Pancreas (tissue), 10 donors: ENCODE measurements at regions not wholly inside any gene's neighbourhood (a gene's known extent, or its start where the extent isn't known, plus 50 kb on each side); places are given as distances from the start of the nearest gene placed in this dataset.
A peak's percentile ranks its signal among the peaks of the same experiment; 100 is the strongest.
"Not testable (repeated sequence)": the region's sequence is repeated elsewhere in the genome, so short reads cannot be mapped to it uniquely, and the experiment has no call there.

Experiments used
- ATAC-seq, 4 donors: fragments of 200-7000 bp; cut with Tn5 transposase; one replicate each; pipeline versions ENCODE4 v1.8.0 to v1.9.1; 2020; ENCODE audit warnings: mild to moderate bottlenecking in 4 of 4, moderate library complexity in 4 of 4
- DNase-seq, 6 donors: peaks; one replicate each; pipeline ENCODE4 v3.0.0-alpha.2; 2020
- FAIRE-seq: peaks from 2 replicates; lab custom pipeline; 2012; peaks lifted over from hg19 to GRCh38; lab: Jason Lieb, UNC
- H3K27ac ChIP-seq, 4 donors: fragments of 200-600 bp; sonication (generic); 1 replicate in 3 of 4; 2 replicates in 1 of 4; pipeline versions ENCODE4 v1.5.0 to v1.8.0; 2020
- H3K27me3 ChIP-seq, 4 donors: fragments of 200-600 bp; one replicate each; pipeline ENCODE4 v1.8.0; 2021
- H3K36me3 ChIP-seq, 3 donors: fragments of 200-600 bp; sonication (generic) in 1 of 3; one replicate each; pipeline versions ENCODE4 v1.5.0 to v1.8.0; 2020 to 2021
- H3K4me1 ChIP-seq, 3 donors: fragments of 200-600 bp; one replicate each; pipeline ENCODE4 v1.8.0; 2021
- H3K4me3 ChIP-seq, 4 donors: fragments of 200-600 bp; sonication (generic) in 2 of 4; one replicate each; pipeline versions ENCODE4 v1.5.0 to v1.8.0; 2020 to 2021
- H3K9me3 ChIP-seq, 4 donors: fragments of 200-600 bp; one replicate each; pipeline ENCODE4 v1.8.0; 2021
- WGBS, 2 donors: extraction: QIAGEN DNeasy Blood & Tissue Kit; methylation state at CpG; one replicate each; pipeline ENCODE4 v1.1.7; 2013; 5-methylcytosine and 5-hydroxymethylcytosine counted together
- intact Hi-C, 3 donors: fragments of 100-400 bp; cut with DNase I; formaldehyde crosslinking; loops; one replicate each; pipeline versions ENCODE4 v1.11.1 to v1.14.2; 2022
- donor health status: healthy with polysubstance abuse.
- donor health status: DM: no; HTN: no; CAD: no; lungs with moderate emphysema.
- donor health status: DM: no; HTN: no; CAD: no.
- donor health status: control.
- donor health status: control.
- donor health status: Bipolar disorder and iron deficiency.
- donor health status: DM: yes; HTN: yes; CAD: no.
- donor health status: DM: no; HTN: no; CAD: no.
- donor health status: DM: no; HTN: no; CAD: no.
- donor health status: DM: yes; HTN: yes; CAD: no.

DNA sequence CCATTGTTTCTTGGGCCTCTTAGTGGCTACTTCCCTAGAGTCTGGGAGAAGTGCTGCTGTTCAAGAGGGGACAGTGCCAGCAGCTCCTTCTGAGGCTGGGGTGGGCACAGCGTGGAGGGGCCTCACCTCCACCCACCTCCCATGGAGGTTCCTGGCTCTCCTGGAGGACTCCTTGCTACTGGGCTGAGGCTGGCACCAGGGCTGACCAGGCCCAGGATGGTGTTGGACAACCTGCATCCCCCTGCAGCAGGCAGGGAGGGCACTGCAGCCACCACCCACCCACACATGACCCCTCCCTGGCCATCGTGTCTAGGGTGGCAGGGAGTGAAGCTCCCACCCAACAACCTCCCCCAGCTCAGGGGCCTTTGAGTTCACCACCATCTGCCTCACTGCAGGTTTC, 1549.3 kb upstream of the USP9Y start:
- H3K27me3 ChIP-seq, FAIRE-seq, H3K36me3 ChIP-seq, intact Hi-C loops, ATAC-seq, H3K27ac ChIP-seq, H3K4me3 ChIP-seq, H3K4me1 ChIP-seq, H3K9me3 ChIP-seq: not testable (repeated sequence)
- DNase-seq = peak in 1 of 6 donors; percentile 33
- WGBS, 2 donors = 48% methylated on average over 2 of the region's 2 CpGs; no CpG with 5 or more reads in 1 of the 2 donors

DNA sequence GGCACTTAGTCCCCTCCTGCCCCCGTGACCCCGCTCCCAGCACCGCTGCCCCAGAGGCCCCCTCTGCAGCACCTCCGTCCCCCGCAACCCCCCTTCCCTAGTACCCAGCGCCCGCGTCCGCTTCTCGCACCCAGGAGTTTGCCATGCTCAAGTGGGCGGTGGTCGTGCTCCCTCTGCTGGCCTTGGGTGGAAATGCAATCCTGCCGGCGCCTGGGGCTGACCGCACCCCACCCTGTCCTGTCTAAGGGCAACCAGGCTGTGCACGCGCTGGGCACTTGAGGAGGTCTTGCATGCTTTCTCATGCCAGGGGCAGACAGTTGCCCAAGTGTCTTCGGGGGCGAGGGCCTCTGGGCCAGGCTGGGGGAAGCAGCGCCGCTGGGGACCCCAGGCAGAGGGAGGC, 1544.9 kb upstream of the USP9Y start:
- H3K27ac ChIP-seq, H3K4me3 ChIP-seq, H3K36me3 ChIP-seq, FAIRE-seq, H3K27me3 ChIP-seq, H3K4me1 ChIP-seq, H3K9me3 ChIP-seq, ATAC-seq, intact Hi-C loops, DNase-seq: not testable (repeated sequence)
- WGBS, 2 donors = 31% methylated on average over 21 of the region's 21 CpGs; no CpG with 5 or more reads in 1 of the 2 donors

DNA sequence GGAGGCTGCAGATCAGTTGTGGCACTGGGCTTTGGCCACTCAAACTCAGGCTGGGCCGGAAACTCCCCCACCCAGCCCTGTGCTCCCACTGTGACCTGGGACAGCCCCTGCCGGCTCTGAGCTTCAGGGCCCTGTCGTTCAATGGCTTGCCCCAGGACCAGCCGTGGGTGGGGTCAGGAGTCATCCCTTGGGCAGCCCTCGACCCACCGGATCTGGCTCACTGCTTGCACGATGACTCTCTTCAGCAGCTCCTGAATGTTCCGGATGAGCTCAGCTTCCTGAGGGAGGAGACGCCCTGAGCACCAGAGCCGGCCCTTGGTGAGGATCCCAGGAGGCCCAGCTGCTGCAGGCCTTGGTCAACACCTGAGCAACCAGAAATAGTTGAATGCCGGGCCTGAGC, 1544.2 kb upstream of the USP9Y start:
- H3K4me1 ChIP-seq, DNase-seq, H3K27me3 ChIP-seq, FAIRE-seq, H3K27ac ChIP-seq, intact Hi-C loops, H3K9me3 ChIP-seq, H3K4me3 ChIP-seq, ATAC-seq, H3K36me3 ChIP-seq: not testable (repeated sequence)
- WGBS, 2 donors = 75% methylated on average over 11 of the region's 11 CpGs; no CpG with 5 or more reads in 1 of the 2 donors

DNA sequence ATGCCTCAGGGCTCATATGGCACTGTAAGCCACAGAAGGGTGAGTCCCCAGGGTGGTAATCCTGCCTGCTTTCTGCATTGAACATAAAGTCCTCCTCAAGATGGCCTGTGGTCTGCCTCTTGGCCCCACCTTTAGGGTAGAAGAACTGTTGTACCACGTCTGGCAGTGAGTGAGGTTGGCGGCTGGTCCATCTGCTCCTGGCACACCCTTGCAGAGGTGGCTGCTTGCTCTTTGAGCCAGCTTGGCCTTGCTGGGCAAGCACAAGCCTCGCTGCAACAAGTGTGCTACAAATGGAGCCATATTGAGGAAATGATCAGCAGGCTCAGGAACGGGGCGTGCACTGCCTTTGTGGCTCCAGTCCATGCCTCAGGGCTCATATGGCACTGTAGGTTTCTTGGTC, 1524.0 kb upstream of the USP9Y start:
- FAIRE-seq, intact Hi-C loops: not testable (repeated sequence)
- DNase-seq = peak in 1 of 6 donors; percentile 67

DNA sequence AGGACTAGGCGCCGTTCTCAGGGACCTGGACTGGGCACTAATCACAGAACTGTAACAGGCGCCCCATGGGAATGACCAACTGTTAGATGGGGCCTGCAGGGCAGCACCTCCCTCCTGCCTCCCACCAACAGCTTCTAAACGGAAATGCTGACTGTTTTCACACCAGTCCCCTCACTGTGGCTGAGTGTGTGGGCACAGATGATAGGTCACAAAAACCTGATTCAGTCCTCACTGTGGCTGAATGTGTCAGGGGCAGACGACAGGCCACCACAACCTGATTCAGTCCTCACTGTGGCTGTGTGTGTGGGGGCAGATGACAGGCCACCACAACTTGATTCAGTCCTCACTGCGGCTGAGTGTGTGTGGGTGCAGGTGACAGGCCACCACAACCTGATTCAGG, 1499.9 kb upstream of the USP9Y start:
- H3K36me3 ChIP-seq, H3K4me1 ChIP-seq, ATAC-seq, FAIRE-seq, H3K27me3 ChIP-seq, H3K27ac ChIP-seq, H3K4me3 ChIP-seq, intact Hi-C loops, DNase-seq, H3K9me3 ChIP-seq: not testable (repeated sequence)
- 45 to 67% methylated on average over 1 to 6 of the region's 6 CpGs for WGBS, 2 donors

More for the DNA sequence above, 1524.0 kb upstream of the USP9Y start:
- not testable (repeated sequence) for H3K27ac ChIP-seq, H3K4me1 ChIP-seq, ATAC-seq, H3K9me3 ChIP-seq, H3K27me3 ChIP-seq, H3K36me3 ChIP-seq, H3K4me3 ChIP-seq
- WGBS, 2 donors = 58 to 65% methylated on average over 2 to 5 of the region's 5 CpGs

DNA sequence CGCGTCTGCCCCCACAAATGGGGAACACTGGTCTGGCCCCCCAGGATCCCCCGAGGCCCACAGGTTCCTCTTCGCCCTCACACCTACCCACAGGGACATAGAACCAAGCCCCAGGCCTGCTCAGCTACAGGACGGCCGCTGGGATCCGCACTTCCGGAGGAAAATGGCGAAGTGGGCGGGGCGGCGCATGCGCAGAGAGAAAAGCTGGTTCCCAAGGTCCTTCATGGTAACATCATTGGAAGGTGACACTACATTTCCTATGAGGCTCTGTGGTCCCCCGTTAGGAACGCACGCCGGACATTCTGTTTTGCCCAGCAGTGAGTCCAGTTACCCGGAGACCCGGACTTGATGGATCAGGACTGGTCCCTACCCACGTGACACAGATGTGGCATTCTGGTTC, 1486.2 kb upstream of the USP9Y start:
- H3K9me3 ChIP-seq, H3K36me3 ChIP-seq, H3K4me1 ChIP-seq, H3K27ac ChIP-seq, ATAC-seq, intact Hi-C loops, H3K27me3 ChIP-seq, H3K4me3 ChIP-seq, FAIRE-seq: not testable (repeated sequence)
- 33% methylated on average over 20 of the region's 20 CpGs; no CpG with 5 or more reads in 1 of the 2 donors for WGBS, 2 donors
- DNase-seq = peak in 1 of 6 donors; percentile 18
